K562 (cell line): ENCODE measurements at regions not wholly inside any gene's neighbourhood (a gene's known extent, or its start where the extent isn't known, plus 50 kb on each side); places are given as distances from the start of the nearest gene placed in this dataset.

Experiments
- CHD2 ChIP-seq: IDR thresholded peaks from 2 replicates; pipeline ENCODE4 v1.6.1; 2011; ENCODE audit warnings: low read depth, low read length
- PHTF2 ChIP-seq: fragments of 250-450 bp; sonication (Bioruptor Pico); IDR thresholded peaks from 2 replicates; pipeline ENCODE4 v1.5.0; 2021; ENCODE audit warnings: mild to moderate bottlenecking
- POLR2A ChIP-seq: fragments of 450-650 bp; conservative IDR thresholded peaks from 2 replicates; pipeline ENCODE4 v1.6.1; 2016
- POLR2AphosphoS2 ChIP-seq: IDR thresholded peaks from 2 replicates; pipeline ENCODE4 v1.6.1; 2012; ENCODE audit warnings: low read length, improper control_type of control experiment
- RAD21 ChIP-seq, 2 experiments: fragments of 250-450 bp in 1 of 2; fragments of 450-650 bp in 1 of 2; sonication (Bioruptor Pico) in 1 of 2; formaldehyde crosslinking in 1 of 2; IDR thresholded peaks in 1 of 2; conservative IDR thresholded peaks in 1 of 2; 2 replicates each; pipeline versions ENCODE4 v1.4.0 to v1.8.0; 2020 to 2022; ENCODE audit warnings: mild to moderate bottlenecking in 2 of 2, moderate library complexity in 1 of 2
- SIN3A ChIP-seq, 2 experiments: fragments of 150-350 bp in 1 of 2; IDR thresholded peaks; 2 replicates each; pipeline ENCODE4 v1.6.1; 2011 to 2016; ENCODE audit warnings: borderline replicate concordance in 2 of 2, low read depth in 2 of 2, low read length in 2 of 2, mild to moderate bottlenecking in 2 of 2, moderate library complexity in 2 of 2; ENCODE audit not compliant: control insufficient read depth in 1 of 2
- STAT5A ChIP-seq: IDR thresholded peaks from 2 replicates; pipeline ENCODE4 v1.6.1; 2012; ENCODE audit warnings: low read length, inconsistent platforms, borderline replicate concordance
- ZNF655 ChIP-seq: fragments of 250-450 bp; sonication (Bioruptor Pico); IDR thresholded peaks from 2 replicates; pipeline ENCODE4 v1.5.0; 2021

GRCh38 chr5:107155707-107156106, 515.0 kb downstream of the EFNA5 start:
- no peak for TF ChIP-seq POLR2AphosphoS2
- TF ChIP-seq SIN3A (IDR thresholded peaks at IDR 0.05; ENCODE audit: borderline replicate concordance in 2 of 2, control insufficient read depth in 1 of 2, low read depth in 2 of 2, low read length in 2 of 2) = no peak
- TF ChIP-seq POLR2A = no peak
- TF ChIP-seq PHTF2 (CRISPR knock-in tag) = no peak
- no peak for TF ChIP-seq RAD21 (CRISPR knock-in tag; conservative IDR thresholded peaks at IDR 0.05 in 1 of 2, IDR thresholded peaks at IDR 0.05 in 1 of 2)
- no peak for TF ChIP-seq ZNF655
- TF ChIP-seq STAT5A = no peak
- no peak for TF ChIP-seq CHD2
